ENCODE measurements at regions not wholly inside any gene's neighbourhood (a gene's known extent, or its start where the extent isn't known, plus 50 kb on each side); places are given as distances from the start of the nearest gene placed in this dataset.

- no peak for DNase-seq (ENCODE audit: low read depth in 2 of 2)
Observed at GRCh38 chr5:7012057-7012456, 298.8 kb downstream of the TENT4A start.

- DNase-seq (ENCODE audit: low read depth in 2 of 2): no peak
Observed at GRCh38 chr5:7014611-7015010, 301.4 kb downstream of the TENT4A start.

- DNase-seq (ENCODE audit: low read depth in 2 of 2): no peak
Observed at GRCh38 chr5:7015586-7016256, 302.5 kb downstream of the TENT4A start.

- no peak for DNase-seq (ENCODE audit: low read depth in 2 of 2)
Observed at GRCh38 chr5:7016999-7017747, 303.9 kb downstream of the TENT4A start.

GRCh38 chr5:7018198-7018597, 305.0 kb downstream of the TENT4A start:
- DNase-seq (ENCODE audit: low read depth in 2 of 2): no peak

GRCh38 chr5:7018601-7019000, 305.4 kb downstream of the TENT4A start:
- no peak for DNase-seq (ENCODE audit: low read depth in 2 of 2)

- DNase-seq (ENCODE audit: low read depth in 2 of 2): no peak
Observed at GRCh38 chr5:7036192-7036835, 323.1 kb downstream of the TENT4A start.

GRCh38 chr5:7039074-7039473, 325.8 kb downstream of the TENT4A start:
- no peak for DNase-seq (ENCODE audit: low read depth in 2 of 2)

- DNase-seq (ENCODE audit: low read depth in 2 of 2): no peak
Observed at GRCh38 chr5:7040111-7040510, 326.9 kb downstream of the TENT4A start.

GRCh38 chr5:7043797-7044196, 330.6 kb downstream of the TENT4A start:
- DNase-seq (ENCODE audit: low read depth in 2 of 2): no peak

- DNase-seq (ENCODE audit: low read depth in 2 of 2): no peak
Observed at GRCh38 chr5:7047511-7048261, 334.5 kb downstream of the TENT4A start.

GRCh38 chr5:7050986-7051385, 337.8 kb downstream of the TENT4A start:
- DNase-seq (ENCODE audit: low read depth in 2 of 2): no peak

GRCh38 chr5:7053125-7053524, 339.9 kb downstream of the TENT4A start:
- DNase-seq (ENCODE audit: low read depth in 2 of 2): no peak

GRCh38 chr5:7053528-7054209, 340.4 kb downstream of the TENT4A start:
- no peak for DNase-seq (ENCODE audit: low read depth in 2 of 2)

GRCh38 chr5:7066471-7067235, 329.3 kb upstream of the ADCY2 start:
- DNase-seq (ENCODE audit: low read depth in 2 of 2): no peak

GRCh38 chr5:7068156-7068555, 327.8 kb upstream of the ADCY2 start:
- no peak for DNase-seq (ENCODE audit: low read depth in 2 of 2)

- no peak for DNase-seq (ENCODE audit: low read depth in 2 of 2)
Observed at GRCh38 chr5:7068899-7069298, 327.0 kb upstream of the ADCY2 start.

- DNase-seq (ENCODE audit: low read depth in 2 of 2): no peak
Observed at GRCh38 chr5:7072188-7072587, 323.8 kb upstream of the ADCY2 start.

- no peak for DNase-seq (ENCODE audit: low read depth in 2 of 2)
Observed at GRCh38 chr5:7073666-7074065, 322.3 kb upstream of the ADCY2 start.

- DNase-seq (ENCODE audit: low read depth in 2 of 2): no peak
Observed at GRCh38 chr5:7074176-7074575, 321.8 kb upstream of the ADCY2 start.

- no peak for DNase-seq (ENCODE audit: low read depth in 2 of 2)
Observed at GRCh38 chr5:7075470-7075869, 320.5 kb upstream of the ADCY2 start.

Data from stimulated activated CD4-positive, alpha-beta T cell treated with anti-CD3 and anti-CD28 coated beads, Interleukin-1b, Interleukin-23, amount 100 ng/mL, for 4 hours (primary cell).